HUES48 (cell line): ENCODE measurements at regions not wholly inside any gene's neighbourhood (a gene's known extent, or its start where the extent isn't known, plus 50 kb on each side); places are given as distances from the start of the nearest gene placed in this dataset.

Experiments used
- H3K27ac ChIP-seq: one replicate; pipeline ENCODE4 v1.7.0; 2013; ENCODE audit warnings: low read depth, low read length, inconsistent platforms
- H3K27me3 ChIP-seq: 2 replicates; pipeline ENCODE4 v1.6.1; 2013; ENCODE audit warnings: mild to moderate bottlenecking, low read length; ENCODE audit not compliant: control insufficient read depth, insufficient read depth
- H3K36me3 ChIP-seq: 2 replicates; pipeline ENCODE4 v1.6.1; 2013; ENCODE audit warnings: low read length; ENCODE audit not compliant: control insufficient read depth, insufficient read depth
- H3K4me1 ChIP-seq: 2 replicates; pipeline ENCODE4 v1.6.1; 2013; ENCODE audit warnings: mild to moderate bottlenecking, low read length; ENCODE audit not compliant: control insufficient read depth, insufficient read depth
- H3K4me3 ChIP-seq: 2 replicates; pipeline ENCODE4 v1.5.1; 2013; ENCODE audit warnings: mild to moderate bottlenecking, low read depth, low read length
- H3K9ac ChIP-seq: 2 replicates; pipeline ENCODE4 v1.6.1; 2013; ENCODE audit warnings: mild to moderate bottlenecking, low read depth, low read length, moderate library complexity
- H3K9me3 ChIP-seq: 2 replicates; pipeline ENCODE4 v1.6.1; 2013; ENCODE audit warnings: low read length; ENCODE audit not compliant: control insufficient read depth, insufficient read depth

DNA sequence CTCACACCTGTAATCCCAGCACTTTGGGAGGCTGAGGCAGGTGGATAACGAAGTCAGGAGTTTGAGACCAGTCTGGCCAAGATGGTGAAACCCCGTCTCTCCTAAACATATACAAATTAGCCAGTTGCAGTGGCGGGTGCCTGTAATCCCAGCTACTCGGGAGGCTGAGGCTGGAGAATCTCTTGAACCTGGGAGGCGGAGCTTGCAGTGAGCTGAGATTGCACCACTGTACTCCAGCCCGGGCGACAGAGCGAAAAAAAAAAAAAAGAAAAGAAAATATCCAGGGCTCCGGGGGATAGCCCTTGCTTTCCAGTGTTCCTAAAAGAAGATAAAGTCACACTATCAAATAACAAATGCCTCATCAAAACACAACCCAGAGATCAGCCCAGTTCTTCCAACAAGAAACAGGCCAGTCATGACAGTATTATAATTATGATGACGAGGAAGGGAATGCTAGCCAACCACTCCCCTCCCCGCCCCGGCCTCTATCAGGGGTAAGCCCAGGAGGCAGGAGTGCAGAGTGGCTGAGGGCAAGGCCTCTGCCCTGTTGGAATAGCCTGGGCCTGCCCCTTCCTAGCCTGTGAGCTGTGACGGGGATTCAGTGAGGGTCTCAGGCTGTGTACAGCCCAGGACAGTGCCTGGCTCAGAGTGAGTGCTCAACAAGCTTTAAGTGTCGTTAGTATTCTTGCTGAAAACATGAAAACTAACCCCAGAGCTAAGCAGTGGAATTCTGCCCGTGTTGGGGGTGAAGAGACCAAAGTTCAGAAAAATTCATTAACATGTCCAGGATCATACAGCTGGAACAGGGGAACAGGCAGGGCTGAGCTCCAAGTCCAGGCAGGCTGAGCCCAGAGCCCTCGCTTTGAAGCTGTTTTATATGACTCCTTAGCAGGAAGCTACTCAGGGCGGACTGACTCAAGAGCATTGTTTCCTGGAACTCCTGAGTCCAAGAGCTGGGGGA, 54.3 kb downstream of the FAM241B start:
- 0 out of 2 replicates have a peak, but pooled peaks cover 5% of the 10 kb centered on the region for H3K27me3 ChIP-seq
- H3K4me3 ChIP-seq, result no peak overlapping the region
- H3K9me3 ChIP-seq, result no peaks in the 10 kb centered on the region
- no peaks in the 10 kb centered on the region for H3K4me1 ChIP-seq
- no peak overlapping the region for H3K27ac ChIP-seq
- no peaks in the 10 kb centered on the region for H3K36me3 ChIP-seq
- H3K9ac ChIP-seq, result no peak overlapping the region

GRCh38 chr10:69684981-69685353, 54.9 kb downstream of the FAM241B start:
- Histone ChIP-seq H3K4me3 (no peak overlapping the region), H3K9ac (no peak overlapping the region), H3K27ac (no peak overlapping the region), H3K36me3 (no peaks in the 10 kb centered on the region), H3K9me3 (no peaks in the 10 kb centered on the region), H3K4me1 (no peaks in the 10 kb centered on the region), H3K27me3 (0 out of 2 replicates have a peak, but pooled peaks cover 5% of the 10 kb centered on the region)

DNA sequence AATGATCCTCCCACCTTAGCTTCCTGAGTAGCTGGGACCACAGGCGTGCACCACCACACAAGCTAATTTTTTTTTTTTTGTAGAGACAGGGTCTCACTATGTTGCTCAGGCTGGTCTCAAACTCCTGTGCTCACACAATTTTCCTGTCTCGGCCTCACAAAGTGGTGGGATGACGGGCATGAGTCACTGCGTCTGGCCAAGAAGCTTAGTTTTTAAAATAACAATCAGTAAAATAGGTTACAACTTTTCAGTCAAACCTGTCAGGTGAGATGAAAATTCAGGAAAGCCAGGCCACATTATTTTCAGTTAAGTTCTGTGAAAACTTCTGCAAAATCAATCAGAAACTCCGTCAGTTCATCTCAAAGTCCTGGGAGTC, 55.4 kb downstream of the FAM241B start:
- Histone ChIP-seq H3K36me3 (no peaks in the 10 kb centered on the region), H3K27me3 (0 out of 2 replicates have a peak, but pooled peaks cover 5% of the 10 kb centered on the region), H3K4me1 (no peaks in the 10 kb centered on the region), H3K27ac (no peak overlapping the region), H3K9me3 (no peaks in the 10 kb centered on the region), H3K9ac (no peak overlapping the region), H3K4me3 (no peak overlapping the region)

- H3K9me3 ChIP-seq, result no peaks in the 10 kb centered on the region
- H3K4me1 ChIP-seq, result no peaks in the 10 kb centered on the region
- H3K36me3 ChIP-seq, result no peaks in the 10 kb centered on the region
- no peak overlapping the region for H3K9ac ChIP-seq
- no peak overlapping the region for H3K27ac ChIP-seq
- no peak overlapping the region for H3K4me3 ChIP-seq
- H3K27me3 ChIP-seq, result 0 out of 2 replicates have a peak, but pooled peaks cover 5% of the 10 kb centered on the region
Observed at GRCh38 chr10:69685802-69686585, 55.9 kb downstream of the FAM241B start.

GRCh38 chr10:69686866-69687265, 56.8 kb downstream of the FAM241B start:
- 0 out of 2 replicates have a peak, but pooled peaks cover 5% of the 10 kb centered on the region for H3K27me3 ChIP-seq
- H3K36me3 ChIP-seq, result no peaks in the 10 kb centered on the region
- H3K27ac ChIP-seq, result no peak overlapping the region
- no peaks in the 10 kb centered on the region for H3K4me1 ChIP-seq
- no peak overlapping the region for H3K9ac ChIP-seq
- H3K9me3 ChIP-seq, result no peaks in the 10 kb centered on the region
- H3K4me3 ChIP-seq, result no peak overlapping the region

DNA sequence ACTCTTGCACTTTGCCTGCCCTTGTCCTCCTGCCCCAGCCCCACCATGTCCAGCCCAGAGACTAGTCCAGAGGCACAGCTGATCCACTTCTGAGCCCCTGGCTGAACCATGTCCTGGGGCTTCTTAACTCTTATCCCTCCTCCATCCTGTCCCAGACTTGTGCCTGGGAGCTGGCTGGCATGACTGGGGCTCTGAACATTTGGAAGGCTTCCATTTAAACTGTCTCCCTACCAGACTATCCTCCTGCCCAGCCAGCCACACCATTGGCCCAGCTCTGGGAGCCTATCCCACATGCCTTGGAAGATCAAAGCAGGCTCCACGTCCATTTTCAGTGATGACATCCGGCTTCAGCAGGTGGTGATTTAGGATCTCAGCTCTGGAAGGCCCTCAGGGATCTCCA, 57.4 kb downstream of the FAM241B start:
- no peaks in the 10 kb centered on the region for H3K36me3 ChIP-seq
- no peak overlapping the region for H3K4me3 ChIP-seq
- no peaks in the 10 kb centered on the region for H3K4me1 ChIP-seq
- 0 out of 2 replicates have a peak, but pooled peaks cover 5% of the 10 kb centered on the region for H3K27me3 ChIP-seq
- H3K9ac ChIP-seq, result no peak overlapping the region
- no peak overlapping the region for H3K27ac ChIP-seq
- H3K9me3 ChIP-seq, result no peaks in the 10 kb centered on the region

GRCh38 chr10:69692267-69692666, 62.2 kb downstream of the FAM241B start:
- H3K27ac ChIP-seq, result no peak overlapping the region
- no peaks in the 10 kb centered on the region for H3K36me3 ChIP-seq
- H3K9me3 ChIP-seq, result no peaks in the 10 kb centered on the region
- H3K4me3 ChIP-seq, result no peak overlapping the region
- H3K9ac ChIP-seq, result no peak overlapping the region
- no peaks in the 10 kb centered on the region for H3K4me1 ChIP-seq
- H3K27me3 ChIP-seq, result no peaks in the 10 kb centered on the region

GRCh38 chr10:69692891-69693290, 62.8 kb downstream of the FAM241B start:
- Histone ChIP-seq H3K9me3 (no peaks in the 10 kb centered on the region), H3K27me3 (no peaks in the 10 kb centered on the region), H3K9ac (no peak overlapping the region), H3K4me1 (no peaks in the 10 kb centered on the region), H3K4me3 (no peak overlapping the region), H3K27ac (no peak overlapping the region), H3K36me3 (no peaks in the 10 kb centered on the region)

GRCh38 chr10:69693886-69694285, 63.8 kb downstream of the FAM241B start:
- H3K27me3 ChIP-seq, result no peaks in the 10 kb centered on the region
- no peaks in the 10 kb centered on the region for H3K36me3 ChIP-seq
- H3K4me3 ChIP-seq, result no peak overlapping the region
- no peaks in the 10 kb centered on the region for H3K9me3 ChIP-seq
- H3K27ac ChIP-seq, result no peak overlapping the region
- H3K4me1 ChIP-seq, result no peaks in the 10 kb centered on the region
- H3K9ac ChIP-seq, result no peak overlapping the region

GRCh38 chr10:69696073-69696731, 66.2 kb downstream of the FAM241B start:
- Histone ChIP-seq H3K4me1 (no peaks in the 10 kb centered on the region), H3K27me3 (no peaks in the 10 kb centered on the region), H3K9me3 (no peaks in the 10 kb centered on the region), H3K4me3 (no peak overlapping the region), H3K27ac (no peak overlapping the region), H3K36me3 (no peaks in the 10 kb centered on the region), H3K9ac (no peak overlapping the region)
